ENCODE measurements at regions not wholly inside any gene's neighbourhood (a gene's known extent, or its start where the extent isn't known, plus 50 kb on each side); places are given as distances from the start of the nearest gene placed in this dataset.

GRCh38 chr6:122151763-122152162 lies 247.7 kb upstream of the HSF2 start:
- TF ChIP-seq CTCF (IDR thresholded peaks at IDR 0.05; ENCODE audit: low read depth, low read length, missing input control) (no peak), RXRA (IDR thresholded peaks at IDR 0.05) (no peak), ATF3 (IDR thresholded peaks at IDR 0.05) (no peak)

Data from liver (tissue), 3 donors.